ENCODE measurements at regions not wholly inside any gene's neighbourhood (a gene's known extent, or its start where the extent isn't known, plus 50 kb on each side); places are given as distances from the start of the nearest gene placed in this dataset.

DNA sequence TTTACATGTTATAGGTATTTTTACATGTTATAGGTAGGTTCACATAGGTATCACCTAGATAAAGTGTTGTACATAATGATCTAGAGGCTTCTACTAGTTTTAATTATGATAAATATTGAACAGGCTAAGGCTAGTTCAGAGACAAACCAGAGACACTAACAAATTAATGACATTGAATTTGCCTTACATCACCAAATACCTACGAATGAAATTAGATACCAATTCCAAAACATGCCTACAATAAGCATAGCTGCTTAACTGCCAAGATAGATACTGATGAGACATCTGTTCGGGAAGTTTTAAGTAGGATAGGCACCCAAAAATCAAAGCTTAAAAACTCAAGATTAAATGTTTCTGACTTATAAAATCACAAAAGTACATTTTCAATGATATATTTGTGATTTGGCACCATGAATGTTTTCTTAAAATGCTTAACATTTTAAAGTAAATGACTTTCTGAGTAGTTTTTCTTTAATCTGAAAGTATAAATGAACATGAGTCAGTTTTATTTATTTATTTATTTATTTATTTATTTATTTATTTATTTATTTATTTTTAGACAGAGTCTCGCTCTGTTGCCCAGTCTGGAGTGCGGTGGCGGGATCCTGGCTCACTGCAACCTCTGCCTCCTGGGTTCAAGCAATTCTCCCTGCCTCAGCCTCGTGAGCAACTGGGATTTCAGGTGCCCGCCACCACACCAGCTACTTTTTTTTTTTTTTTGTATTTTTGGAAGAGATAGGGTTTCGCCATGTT is 703.1 kb upstream of the ARRDC3 start:
- no peak for TF ChIP-seq EZH2phosphoT487 (IDR thresholded peaks at IDR 0.05; ENCODE audit: borderline replicate concordance, low read depth, low read length)
- TF ChIP-seq, protein P1, sequence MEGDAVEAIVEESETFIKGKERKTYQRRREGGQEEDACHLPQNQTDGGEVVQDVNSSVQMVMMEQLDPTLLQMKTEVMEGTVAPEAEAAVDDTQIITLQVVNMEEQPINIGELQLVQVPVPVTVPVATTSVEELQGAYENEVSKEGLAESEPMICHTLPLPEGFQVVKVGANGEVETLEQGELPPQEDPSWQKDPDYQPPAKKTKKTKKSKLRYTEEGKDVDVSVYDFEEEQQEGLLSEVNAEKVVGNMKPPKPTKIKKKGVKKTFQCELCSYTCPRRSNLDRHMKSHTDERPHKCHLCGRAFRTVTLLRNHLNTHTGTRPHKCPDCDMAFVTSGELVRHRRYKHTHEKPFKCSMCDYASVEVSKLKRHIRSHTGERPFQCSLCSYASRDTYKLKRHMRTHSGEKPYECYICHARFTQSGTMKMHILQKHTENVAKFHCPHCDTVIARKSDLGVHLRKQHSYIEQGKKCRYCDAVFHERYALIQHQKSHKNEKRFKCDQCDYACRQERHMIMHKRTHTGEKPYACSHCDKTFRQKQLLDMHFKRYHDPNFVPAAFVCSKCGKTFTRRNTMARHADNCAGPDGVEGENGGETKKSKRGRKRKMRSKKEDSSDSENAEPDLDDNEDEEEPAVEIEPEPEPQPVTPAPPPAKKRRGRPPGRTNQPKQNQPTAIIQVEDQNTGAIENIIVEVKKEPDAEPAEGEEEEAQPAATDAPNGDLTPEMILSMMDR (conservative IDR thresholded peaks at IDR 0.05; ENCODE audit: low read length) = no peak
- CTCF ChIA-PET (ENCODE audit: unreplicated experiment) = no interaction called here
- no TSS peak for BruUV-seq (replicated peaks)
- no peaks in the 10 kb centered on the region for H3K9me3 ChIP-seq (ENCODE audit: low read length)
- H3K27ac ChIP-seq (ENCODE audit: low read depth, low read length, poor library complexity, severe bottlenecking) = no peak overlapping the region
- no peaks in the 10 kb centered on the region for H4K20me1 ChIP-seq (ENCODE audit: insufficient read depth, low read length)
- intact Hi-C loops (cut with micrococcal nuclease; ENCODE audit: unreplicated experiment) = no loop called here
- H3K9me2 ChIP-seq (ENCODE audit: insufficient read depth, low read length) = no peaks in the 10 kb centered on the region
- no peak overlapping the region for H2AFZ ChIP-seq (ENCODE audit: low read length)
- DNase-seq (ENCODE audit: low spot score) = no peak
- H3K79me2 ChIP-seq (ENCODE audit: insufficient read depth, low read depth, low read length) = no peaks in the 10 kb centered on the region
- H3K36me3 ChIP-seq (ENCODE audit: insufficient read depth, low read length) = no peaks in the 10 kb centered on the region
- H3K4me2 ChIP-seq (ENCODE audit: low read length) = no peak overlapping the region
- POLR2A ChIA-PET = no interaction called here
- H3K4me3 ChIP-seq (ENCODE audit: low read depth, low read length, poor library complexity, severe bottlenecking) = no peak overlapping the region
- H3K4me1 ChIP-seq (ENCODE audit: insufficient read depth, low read length, poor library complexity, severe bottlenecking) = no peaks in the 10 kb centered on the region

DNA sequence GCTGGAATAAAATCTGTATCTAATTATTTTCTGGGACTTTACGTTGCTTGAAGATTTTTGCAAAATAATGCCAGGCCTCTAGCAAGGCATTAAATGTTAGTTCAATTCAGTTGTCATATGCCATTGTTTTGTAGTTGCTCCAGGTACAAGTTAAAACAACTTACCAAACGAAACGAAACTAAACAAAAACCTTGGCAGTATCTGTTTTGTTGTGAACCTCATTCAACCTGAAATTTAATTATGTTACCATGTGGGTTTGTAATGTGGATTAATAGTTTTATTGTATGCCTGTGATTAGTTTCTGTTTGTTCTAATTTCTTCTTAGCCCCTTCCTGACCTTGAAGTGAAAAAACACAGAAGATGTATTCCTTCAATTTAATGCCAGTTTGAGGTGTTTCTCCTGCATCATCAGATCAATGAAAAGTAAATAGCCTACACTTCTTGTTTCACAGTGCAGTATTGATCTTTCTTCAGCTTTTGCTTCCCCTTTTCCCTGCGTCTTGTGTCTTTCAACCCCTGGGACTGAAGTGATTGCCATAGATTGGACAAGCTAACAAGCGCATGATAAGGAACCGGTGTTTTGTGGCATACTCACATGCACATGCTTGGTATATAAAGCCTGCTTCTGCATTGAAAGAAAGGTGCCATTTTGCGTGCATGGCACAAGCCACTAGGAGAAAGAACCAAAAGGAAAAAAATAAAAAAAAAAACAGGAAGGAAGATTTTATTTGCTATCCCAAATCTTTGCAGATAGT is 699.0 kb upstream of the ARRDC3 start:
- no TSS peak for BruUV-seq (replicated peaks)
- no peak for TF ChIP-seq EZH2phosphoT487 (IDR thresholded peaks at IDR 0.05; ENCODE audit: borderline replicate concordance, low read depth, low read length)
- TF ChIP-seq, protein P1 (conservative IDR thresholded peaks at IDR 0.05; ENCODE audit: low read length) = no peak
- H3K9me3 ChIP-seq (ENCODE audit: low read length) = no peaks in the 10 kb centered on the region
- no peaks in the 10 kb centered on the region for H4K20me1 ChIP-seq (ENCODE audit: insufficient read depth, low read length)
- no peak overlapping the region for H3K4me3 ChIP-seq (ENCODE audit: low read depth, low read length, poor library complexity, severe bottlenecking)
- H3K27ac ChIP-seq (ENCODE audit: low read depth, low read length, poor library complexity, severe bottlenecking) = no peak overlapping the region
- no peaks in the 10 kb centered on the region for H3K79me2 ChIP-seq (ENCODE audit: insufficient read depth, low read depth, low read length)
- H3K36me3 ChIP-seq (ENCODE audit: insufficient read depth, low read length) = no peaks in the 10 kb centered on the region
- no peak for DNase-seq (ENCODE audit: low spot score)
- H3K4me1 ChIP-seq (ENCODE audit: insufficient read depth, low read length, poor library complexity, severe bottlenecking) = no peaks in the 10 kb centered on the region
- intact Hi-C loops (cut with micrococcal nuclease; ENCODE audit: unreplicated experiment) = no loop called here
- no peak overlapping the region for H2AFZ ChIP-seq (ENCODE audit: low read length)
- no peaks in the 10 kb centered on the region for H3K9me2 ChIP-seq (ENCODE audit: insufficient read depth, low read length)
- H3K4me2 ChIP-seq (ENCODE audit: low read length) = no peak overlapping the region
- ChIA-PET POLR2A (no interaction called here), CTCF (ENCODE audit: unreplicated experiment) (no interaction called here)

DNA sequence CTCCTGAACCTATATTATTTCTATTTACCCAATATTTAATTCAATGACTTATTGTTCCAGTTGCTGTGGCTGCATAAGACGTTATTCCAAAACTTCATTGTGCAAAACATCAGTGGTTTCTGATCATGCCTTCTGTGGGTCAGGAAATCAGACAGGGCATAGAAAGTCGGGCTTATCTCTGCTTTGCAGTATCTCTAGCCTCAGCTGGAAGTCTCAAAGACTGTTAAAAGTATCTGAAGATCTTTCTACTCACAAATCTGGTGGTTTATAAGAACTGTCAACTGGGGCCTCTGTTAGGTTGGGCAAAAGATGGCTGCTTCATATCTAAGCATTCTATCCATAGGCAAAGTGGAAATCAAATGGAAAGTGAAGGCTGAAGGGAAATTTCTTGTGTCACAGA is 687.7 kb upstream of the ARRDC3 start:
- intact Hi-C loops (cut with micrococcal nuclease; ENCODE audit: unreplicated experiment) = no loop called here
- no TSS peak for BruUV-seq (replicated peaks)
- H3K27ac ChIP-seq (ENCODE audit: low read depth, low read length, poor library complexity, severe bottlenecking) = no peak overlapping the region
- H3K4me3 ChIP-seq (ENCODE audit: low read depth, low read length, poor library complexity, severe bottlenecking) = no peak overlapping the region
- no peaks in the 10 kb centered on the region for H3K9me2 ChIP-seq (ENCODE audit: insufficient read depth, low read length)
- no peaks in the 10 kb centered on the region for H3K79me2 ChIP-seq (ENCODE audit: insufficient read depth, low read depth, low read length)
- ChIA-PET POLR2A (interaction anchor here (0.6 kb wide), 1 partner anchor 90 kb away, joined by 4 read pairs; no protein-coding TSS in a partner anchor), CTCF (ENCODE audit: unreplicated experiment) (no interaction called here)
- TF ChIP-seq, protein P1 (conservative IDR thresholded peaks at IDR 0.05; ENCODE audit: low read length) = no peak
- TF ChIP-seq EZH2phosphoT487 (IDR thresholded peaks at IDR 0.05; ENCODE audit: borderline replicate concordance, low read depth, low read length) = no peak
- H4K20me1 ChIP-seq (ENCODE audit: insufficient read depth, low read length) = no peaks in the 10 kb centered on the region
- H3K4me1 ChIP-seq (ENCODE audit: insufficient read depth, low read length, poor library complexity, severe bottlenecking) = no peaks in the 10 kb centered on the region
- no peak overlapping the region for H3K4me2 ChIP-seq (ENCODE audit: low read length)
- H2AFZ ChIP-seq (ENCODE audit: low read length) = no peak overlapping the region
- no peak for DNase-seq (ENCODE audit: low spot score)
- no peaks in the 10 kb centered on the region for H3K36me3 ChIP-seq (ENCODE audit: insufficient read depth, low read length)
- H3K9me3 ChIP-seq (ENCODE audit: low read length) = no peaks in the 10 kb centered on the region

All from OCI-LY7 (cell line).